Neural cell (in vitro differentiated cells): ENCODE measurements at regions not wholly inside any gene's neighbourhood (a gene's known extent, or its start where the extent isn't known, plus 50 kb on each side); places are given as distances from the start of the nearest gene placed in this dataset.
"Not testable (repeated sequence)": the region's sequence is repeated elsewhere in the genome, so short reads cannot be mapped to it uniquely, and the experiment has no call there.

ENCODE experiments used
- H2AFZ ChIP-seq: fragments of 200-600, 300-800 bp; sonication (generic), shearing (Covaris generic); 2 replicates; pipeline ENCODE4 v1.6.0; 2014; ENCODE audit warnings: low read depth, mild to moderate bottlenecking, antibody characterized with exemption, low read length, moderate library complexity
- H3F3A ChIP-seq: fragments of 200-600 bp; shearing (Covaris generic); 2 replicates; pipeline ENCODE4 v1.6.1; 2016; ENCODE audit warnings: mild to moderate bottlenecking, moderate library complexity, mixed read lengths, antibody characterized with exemption, low read length; ENCODE audit not compliant: insufficient read depth, poor library complexity, severe bottlenecking
- H3K27ac ChIP-seq: fragments of 200-600, 300-800 bp; sonication (generic), shearing (Covaris generic); 2 replicates; pipeline ENCODE4 v1.5.1; 2014; ENCODE audit warnings: mild to moderate bottlenecking, low read length, moderate library complexity
- H3K27me3 ChIP-seq: fragments of 300-800, 200-600 bp; sonication (generic), shearing (Covaris generic); 2 replicates; pipeline ENCODE4 v1.6.0; 2014; ENCODE audit warnings: mild to moderate bottlenecking, low read depth, low read length, moderate library complexity; ENCODE audit not compliant: insufficient read depth
- H3K36me3 ChIP-seq: fragments of 300-800, 200-600 bp; sonication (generic), shearing (Covaris generic); 2 replicates; pipeline ENCODE4 v1.5.1; 2014; ENCODE audit warnings: mild to moderate bottlenecking, antibody characterized with exemption, low read length, moderate library complexity; ENCODE audit not compliant: insufficient read depth
- H3K4me2 ChIP-seq: fragments of 300-800, 200-600 bp; sonication (generic), shearing (Covaris generic); 2 replicates; pipeline ENCODE4 v1.6.0; 2014; ENCODE audit warnings: mild to moderate bottlenecking, low read length
- H3K4me3 ChIP-seq: fragments of 300-800, 200-600 bp; sonication (generic), shearing (Covaris generic); 2 replicates; pipeline ENCODE4 v1.5.1; 2014; ENCODE audit warnings: mild to moderate bottlenecking, low read length, moderate library complexity
- H3K79me2 ChIP-seq: fragments of 200-600 bp; shearing (Covaris generic); replicated peaks from 2 replicates; pipeline ENCODE4 v1.6.0; 2014; ENCODE audit warnings: mild to moderate bottlenecking, low read length, moderate library complexity; ENCODE audit not compliant: insufficient read depth
- H3K9ac ChIP-seq: fragments of 300-800, 200-600 bp; sonication (generic), shearing (Covaris generic); 2 replicates; pipeline ENCODE4 v1.6.1; 2016; ENCODE audit warnings: mild to moderate bottlenecking, low read length, mixed read lengths
- H3K9me2 ChIP-seq: fragments of 200-600 bp; shearing (Covaris generic); 2 replicates; pipeline ENCODE4 v1.6.1; 2016; ENCODE audit warnings: mild to moderate bottlenecking, low read length, mixed read lengths; ENCODE audit not compliant: insufficient read depth
- H3K9me3 ChIP-seq: fragments of 200-600, 300-800 bp; sonication (generic), shearing (Covaris generic); 2 replicates; pipeline ENCODE4 v1.6.1; 2016; ENCODE audit warnings: mild to moderate bottlenecking, mixed run types, low read length, moderate library complexity, mixed read lengths
- H4K20me1 ChIP-seq: fragments of 200-600 bp; shearing (Covaris generic); 2 replicates; pipeline ENCODE4 v1.6.1; 2016; ENCODE audit warnings: mild to moderate bottlenecking, mixed run types; ENCODE audit not compliant: insufficient read depth
- CTCF ChIP-seq: fragments of 450-650 bp; IDR thresholded peaks from 2 replicates; pipeline ENCODE4 v1.5.1; 2014; ENCODE audit warnings: antibody characterized with exemption, mild to moderate bottlenecking, moderate library complexity; ENCODE audit not compliant: poor library complexity, severe bottlenecking
- EP300 ChIP-seq: fragments of 450-650 bp; conservative IDR thresholded peaks from 2 replicates; pipeline ENCODE4 v1.6.1; 2014; ENCODE audit warnings: antibody characterized with exemption, mild to moderate bottlenecking, moderate library complexity; ENCODE audit not compliant: poor library complexity, severe bottlenecking
- EZH2 ChIP-seq: fragments of 200-600, 300-800 bp; shearing (Covaris generic), sonication (generic); IDR thresholded peaks from 2 replicates; pipeline ENCODE4 v1.6.1; 2014; ENCODE audit warnings: antibody characterized with exemption, low read length, borderline replicate concordance, mild to moderate bottlenecking; ENCODE audit not compliant: insufficient read depth, poor library complexity, severe bottlenecking
- MXI1 ChIP-seq: fragments of 450-650 bp; conservative IDR thresholded peaks from 2 replicates; pipeline ENCODE4 v1.6.1; 2014; ENCODE audit warnings: antibody characterized with exemption, mild to moderate bottlenecking; ENCODE audit not compliant: poor library complexity, severe bottlenecking
- POLR2AphosphoS5 ChIP-seq: IDR thresholded peaks from 2 replicates; pipeline ENCODE4 v1.6.1; 2012
- RAD21 ChIP-seq: fragments of 450-650 bp; conservative IDR thresholded peaks from 2 replicates; pipeline ENCODE4 v1.6.1; 2014; ENCODE audit warnings: antibody characterized with exemption, mild to moderate bottlenecking, moderate library complexity
- REST ChIP-seq: IDR thresholded peaks from 2 replicates; pipeline ENCODE4 v1.6.1; 2012; ENCODE audit warnings: borderline replicate concordance
- SMC3 ChIP-seq: fragments of 450-650 bp; conservative IDR thresholded peaks from 2 replicates; pipeline ENCODE4 v1.6.1; 2014; ENCODE audit warnings: antibody characterized with exemption, mild to moderate bottlenecking, moderate library complexity; ENCODE audit not compliant: poor library complexity
- TAF1 ChIP-seq: IDR thresholded peaks from 2 replicates; pipeline ENCODE4 v1.6.1; 2012; ENCODE audit warnings: low read depth

- H4K20me1 ChIP-seq, H3K4me3 ChIP-seq, H3K27me3 ChIP-seq, H3K4me2 ChIP-seq, H3K9me3 ChIP-seq, H3K9ac ChIP-seq, H3K27ac ChIP-seq, H3K9me2 ChIP-seq, H3K36me3 ChIP-seq, H2AFZ ChIP-seq, H3F3A ChIP-seq, H3K79me2 ChIP-seq: not testable (repeated sequence)
These were observed 353.6 kb upstream of the FRG1 start for GRCh38 chr4:189586908-189587632.

GRCh38 chr4:189589201-189589600 is 351.5 kb upstream of the FRG1 start:
- H3K9ac ChIP-seq, H2AFZ ChIP-seq, H3F3A ChIP-seq, H3K9me3 ChIP-seq, H3K36me3 ChIP-seq, H4K20me1 ChIP-seq, H3K4me3 ChIP-seq, H3K9me2 ChIP-seq, H3K27me3 ChIP-seq, H3K79me2 ChIP-seq, H3K4me2 ChIP-seq, H3K27ac ChIP-seq: not testable (repeated sequence)

GRCh38 chr4:189592890-189593289 is 347.8 kb upstream of the FRG1 start:
- Histone ChIP-seq H3K27ac (no peak overlapping the region), H3K4me3 (no peak overlapping the region), H3K27me3 (no peaks in the 10 kb centered on the region), H3F3A (no peaks in the 10 kb centered on the region), H4K20me1 (no peaks in the 10 kb centered on the region), H3K36me3 (no peaks in the 10 kb centered on the region), H3K4me2 (no peak overlapping the region), H3K9ac (no peak overlapping the region), H3K9me3 (no peaks in the 10 kb centered on the region), H2AFZ (no peak overlapping the region), H3K79me2 (no peaks in the 10 kb centered on the region), H3K9me2 (no peaks in the 10 kb centered on the region)
- TF ChIP-seq EZH2 = no peak
- no peak for TF ChIP-seq REST
- TF ChIP-seq SMC3 = no peak
- TF ChIP-seq MXI1 = no peak
- no peak for TF ChIP-seq CTCF
- TF ChIP-seq RAD21 = no peak
- no peak for TF ChIP-seq TAF1
- no peak for TF ChIP-seq POLR2AphosphoS5
- TF ChIP-seq EP300 = no peak
